K562 (cell line): ENCODE measurements at regions not wholly inside any gene's neighbourhood (a gene's known extent, or its start where the extent isn't known, plus 50 kb on each side); places are given as distances from the start of the nearest gene placed in this dataset.

Experiments
- ATAC-seq: fragments of 200-7000 bp; cut with Tn5 transposase; 3 replicates; pipeline ENCODE4 v1.9.1; 2020; ENCODE audit warnings: moderate library complexity
- BruUV-seq: library from RNA; stranded (reverse); fragments of 400-500 nt; replicated peaks from 2 replicates; lab custom pipeline; 2021; lab: Mats Ljungman, UMichigan
- CTCF ChIA-PET: fragments of 300-600 bp; formaldehyde crosslinking; extraction: SDS; loops from one replicate; lab custom pipeline; 2021; ENCODE audit warnings: low intra/inter-chr PET ratio; lab: Yijun Ruan, JAX
- POLR2A ChIA-PET: fragments of 300-600, 350-650 bp; sonication (Branson Sonifier 250); formaldehyde crosslinking; extraction: SDS; loops from one replicate; lab custom pipeline; 2021; ENCODE audit warnings: antibody characterized with exemption, inconsistent platforms; lab: Yijun Ruan, JAX
- DNase-seq, 4 experiments: peaks; one replicate each; pipeline versions ENCODE4 v3.0.0 to v3.0.0-alpha.2; 2011 to 2018; ENCODE audit warnings: low spot score in 3 of 4, mixed read lengths in 3 of 4; ENCODE audit errors: extremely low read depth in 1 of 4
- FAIRE-seq: peaks from 2 replicates; lab custom pipeline; 2011; peaks lifted over from hg19 to GRCh38; lab: Jason Lieb, UNC
- H2AFZ ChIP-seq: 2 replicates; pipeline ENCODE4 v1.6.0; 2011; ENCODE audit warnings: low read depth, low read length, control low read depth, inconsistent platforms
- H3K27ac ChIP-seq: fragments of 200-600 bp; 3 replicates; pipeline ENCODE4 v1.8.0; 2011; ENCODE audit warnings: low read depth, mild to moderate bottlenecking, control low read depth, inconsistent platforms, low read length, moderate library complexity, mixed read lengths; ENCODE audit errors: extremely low read depth
- H3K27me3 ChIP-seq, 2 experiments: fragments of 300-600 bp in 1 of 2; 2 replicates in 1 of 2; 3 replicates in 1 of 2; pipeline versions ENCODE4 v1.6.0 to v1.8.0; 2011; ENCODE audit warnings: inconsistent platforms in 2 of 2, low read length in 2 of 2, mild to moderate bottlenecking in 1 of 2, mixed read lengths in 1 of 2, moderate library complexity in 1 of 2; ENCODE audit not compliant: control insufficient read depth in 2 of 2, insufficient read depth in 2 of 2
- H3K36me3 ChIP-seq: fragments of 300-600 bp; 3 replicates; pipeline ENCODE4 v1.8.0; 2011; ENCODE audit warnings: mild to moderate bottlenecking, low read length, inconsistent platforms; ENCODE audit not compliant: control insufficient read depth, insufficient read depth
- H3K4me1 ChIP-seq, 2 experiments: fragments of 200-600 bp in 1 of 2; replicated peaks in 1 of 2; 2 replicates in 1 of 2; 3 replicates in 1 of 2; pipeline versions ENCODE4 v1.5.1 to v1.8.0; 2011; ENCODE audit warnings: inconsistent platforms in 2 of 2, low read length in 2 of 2, mild to moderate bottlenecking in 1 of 2, mixed read lengths in 1 of 2, moderate library complexity in 1 of 2; ENCODE audit not compliant: control insufficient read depth in 2 of 2, insufficient read depth in 2 of 2
- H3K4me2 ChIP-seq: 2 replicates; pipeline ENCODE4 v1.6.1; 2011; ENCODE audit warnings: low read length, control low read depth, inconsistent platforms, mixed read lengths; ENCODE audit not compliant: insufficient read depth
- H3K4me3 ChIP-seq: fragments of 200-600 bp; sonication (generic), shearing (Covaris generic); 2 replicates; pipeline ENCODE4 v1.5.1; 2016; ENCODE audit warnings: control low read depth, inconsistent platforms
- H3K79me2 ChIP-seq: fragments of 200-600 bp; 3 replicates; pipeline ENCODE4 v1.8.0; 2011; ENCODE audit warnings: low read length, inconsistent platforms; ENCODE audit not compliant: control insufficient read depth, insufficient read depth
- H3K9ac ChIP-seq, 2 experiments: 2 replicates each; pipeline versions ENCODE4 v1.6.0 to v1.6.1; 2011; ENCODE audit warnings: low read depth in 2 of 2, low read length in 2 of 2, control low read depth in 1 of 2, inconsistent platforms in 1 of 2, mild to moderate bottlenecking in 1 of 2, mixed read lengths in 1 of 2; ENCODE audit not compliant: insufficient read depth in 1 of 2
- H3K9me1 ChIP-seq: one replicate; pipeline ENCODE4 v1.6.0; 2011; ENCODE audit warnings: inconsistent platforms, mild to moderate bottlenecking, low read length, moderate library complexity; ENCODE audit not compliant: control insufficient read depth, insufficient read depth
- H3K9me3 ChIP-seq: replicated peaks from 2 replicates; pipeline ENCODE4 v1.5.1; 2011; ENCODE audit warnings: low read depth, low read length, inconsistent platforms; ENCODE audit not compliant: control insufficient read depth, insufficient read depth
- H4K20me1 ChIP-seq: replicated peaks from 2 replicates; pipeline ENCODE4 v1.6.1; 2011; ENCODE audit warnings: low read length, inconsistent platforms, mixed read lengths; ENCODE audit not compliant: control insufficient read depth, insufficient read depth
- ARID1B ChIP-seq: fragments of 450-650 bp; IDR thresholded peaks from 2 replicates; pipeline ENCODE4 v1.6.1; 2016; ENCODE audit warnings: antibody characterized with exemption, mild to moderate bottlenecking, inconsistent platforms
- CBX2 ChIP-seq: fragments of 200-600 bp; sonication (generic); IDR thresholded peaks from one replicate; pipeline ENCODE4 v1.6.1; 2012; ENCODE audit warnings: mild to moderate bottlenecking, low read length, inconsistent platforms; ENCODE audit not compliant: insufficient read depth, poor library complexity, severe bottlenecking
- CSDE1 ChIP-seq, 2 experiments: fragments of 450-650 bp; IDR thresholded peaks; 2 replicates each; pipeline ENCODE4 v1.6.1; 2016; ENCODE audit warnings: mild to moderate bottlenecking in 1 of 2
- IFI16 ChIP-seq: fragments of 250-450 bp; sonication (Bioruptor Pico); IDR thresholded peaks from 2 replicates; pipeline ENCODE4 v2.1.2; 2022; ENCODE audit warnings: mild to moderate bottlenecking, inconsistent platforms
- MEIS2 ChIP-seq: fragments of 450-650 bp; IDR thresholded peaks from 2 replicates; pipeline ENCODE4 v1.6.1; 2014; ENCODE audit warnings: mild to moderate bottlenecking; ENCODE audit not compliant: partially characterized antibody
- RB1 ChIP-seq: fragments of 450-650 bp; IDR thresholded peaks from 2 replicates; pipeline ENCODE4 v1.6.1; 2017; ENCODE audit warnings: low read depth, mild to moderate bottlenecking
- RCOR1 ChIP-seq, 2 experiments: IDR thresholded peaks; 2 replicates each; pipeline ENCODE4 v1.6.1; 2012; ENCODE audit warnings: low read depth in 2 of 2, low read length in 2 of 2, borderline replicate concordance in 1 of 2, improper control_type of control experiment in 1 of 2
- SREBF2 ChIP-seq: sonication (generic); formaldehyde crosslinking; IDR thresholded peaks from 2 replicates; pipeline ENCODE4 v1.4.0; 2020; ENCODE audit warnings: mild to moderate bottlenecking, missing genetic modification reagents
- STAT5A ChIP-seq: IDR thresholded peaks from 2 replicates; pipeline ENCODE4 v1.6.1; 2012; ENCODE audit warnings: low read length, inconsistent platforms, borderline replicate concordance
- TFAM ChIP-seq: fragments of 250-450 bp; sonication (Bioruptor Pico); conservative IDR thresholded peaks from 2 replicates; pipeline ENCODE4 v1.5.0; 2021; ENCODE audit warnings: mild to moderate bottlenecking, moderate library complexity
- ZNF143 ChIP-seq: sonication (generic); formaldehyde crosslinking; IDR thresholded peaks from 2 replicates; pipeline ENCODE4 v1.9.0; 2022; ENCODE audit warnings: mild to moderate bottlenecking, missing genetic modification reagents
- ZNF589 ChIP-seq: fragments of 200-800 bp; sonication (Bioruptor generic); IDR thresholded peaks from 2 replicates; pipeline ENCODE4 v1.6.1; 2016; ENCODE audit warnings: low read depth, missing genetic modification characterization, missing compliant biosample characterization
- ZNF76 ChIP-seq: fragments of 250-450 bp; sonication (Bioruptor Pico); IDR thresholded peaks from 2 replicates; pipeline ENCODE4 v1.4.0; 2020; ENCODE audit warnings: mild to moderate bottlenecking, moderate library complexity, borderline replicate concordance
- WGBS: fragments of 100-300 bp; shearing (Covaris generic); methylation state at CpG from one replicate; pipeline ENCODE4 v1.1.6; 2016; ENCODE audit warnings: low coverage, mixed read lengths; ENCODE audit not compliant: insufficient coverage; ENCODE audit errors: missing lambda C conversion rate; 5-methylcytosine and 5-hydroxymethylcytosine counted together
- in situ Hi-C: fragments of 300-500 bp; cut with MboI; formaldehyde crosslinking; loops from 4 replicates; pipeline ENCODE4 v1.15.0; 2018; ENCODE audit warnings: inconsistent platforms, mixed read lengths
- intact Hi-C: fragments of 100-400 bp; cut with micrococcal nuclease; formaldehyde crosslinking; loops from 2 replicates; pipeline ENCODE4 v1.14.2; 2022
- TF ChIP-seq, protein P1 (sequence below): fragments of 250-450 bp; sonication (Bioruptor Pico); IDR thresholded peaks from 2 replicates; pipeline ENCODE4 v1.4.0; 2020; ENCODE audit warnings: mild to moderate bottlenecking
- TF ChIP-seq, protein P2 (sequence below): fragments of 450-650 bp; IDR thresholded peaks from 2 replicates; pipeline ENCODE4 v1.6.1; 2016; ENCODE audit warnings: low read depth

DNA sequence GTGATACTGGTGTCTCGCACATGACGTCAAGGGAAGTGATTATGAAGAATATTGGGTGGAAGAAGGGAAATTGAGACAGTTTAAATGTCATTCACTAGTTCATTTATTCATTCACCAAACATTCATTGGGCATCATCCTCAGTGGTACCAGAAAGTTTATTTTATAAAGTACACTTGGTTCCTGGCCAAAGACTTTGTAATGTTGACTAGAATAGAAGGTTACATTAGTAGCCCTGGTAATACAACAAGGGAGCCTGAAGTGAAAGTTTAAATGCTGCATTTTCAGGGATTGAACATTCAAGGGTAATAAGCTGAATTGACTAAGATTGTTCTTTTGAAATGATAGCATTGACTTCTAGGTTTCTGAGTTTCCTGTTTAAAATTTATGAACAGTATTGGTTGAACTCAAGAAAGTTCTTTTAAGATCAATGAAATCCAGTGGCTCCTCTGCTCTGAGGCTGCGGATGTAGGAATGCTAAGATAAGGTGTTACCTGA, 236.8 kb upstream of the BTG1 start:
- no peak overlapping the region for H3K4me3 ChIP-seq
- H3K27me3 ChIP-seq, result no peaks in the 10 kb centered on the region
- no peaks in the 10 kb centered on the region for H3K9me3 ChIP-seq
- CTCF ChIA-PET, result no interaction called here
- H2AFZ ChIP-seq, result no peak overlapping the region
- POLR2A ChIA-PET, result interaction anchor here (0.9 kb wide), 1 partner anchor 9 kb away, joined by 3 read pairs; no protein-coding TSS in a partner anchor
- in situ Hi-C loops (no loop called here), intact Hi-C loops (no loop called here)
- H3K9me1 ChIP-seq, result no peaks in the 10 kb centered on the region
- no peaks in the 10 kb centered on the region for H3K79me2 ChIP-seq
- H3K36me3 ChIP-seq, result no peaks in the 10 kb centered on the region
- no peaks in the 10 kb centered on the region for H4K20me1 ChIP-seq
- WGBS, result 72% methylated on average over 3 of the region's 3 CpGs
- no peak overlapping the region for H3K4me2 ChIP-seq
- DNase-seq (no peak), ATAC-seq (no peak), FAIRE-seq (no peak)
- H3K4me1 ChIP-seq, result peaks cover 3 to 20% of the 10 kb centered on the region in 2 experiments; a peak in 3 of 5 replicates
- BruUV-seq, result no TSS peak
- H3K9ac ChIP-seq, result no peak overlapping the region
- no peak overlapping the region for H3K27ac ChIP-seq
- no peak for TF ChIP-seq CBX2
- no peak for TF ChIP-seq RCOR1 (IDR thresholded peaks at IDR 0.05; ENCODE audit: borderline replicate concordance in 1 of 2, low read depth in 2 of 2, low read length in 2 of 2)
- no peak for TF ChIP-seq STAT5A
- TF ChIP-seq CSDE1 (IDR thresholded peaks at IDR 0.05), result no peak
- TF ChIP-seq MEIS2, result no peak
- no peak for TF ChIP-seq IFI16 (CRISPR knock-in tag)
- TF ChIP-seq ZNF143, result no peak
- TF ChIP-seq, protein P1, sequence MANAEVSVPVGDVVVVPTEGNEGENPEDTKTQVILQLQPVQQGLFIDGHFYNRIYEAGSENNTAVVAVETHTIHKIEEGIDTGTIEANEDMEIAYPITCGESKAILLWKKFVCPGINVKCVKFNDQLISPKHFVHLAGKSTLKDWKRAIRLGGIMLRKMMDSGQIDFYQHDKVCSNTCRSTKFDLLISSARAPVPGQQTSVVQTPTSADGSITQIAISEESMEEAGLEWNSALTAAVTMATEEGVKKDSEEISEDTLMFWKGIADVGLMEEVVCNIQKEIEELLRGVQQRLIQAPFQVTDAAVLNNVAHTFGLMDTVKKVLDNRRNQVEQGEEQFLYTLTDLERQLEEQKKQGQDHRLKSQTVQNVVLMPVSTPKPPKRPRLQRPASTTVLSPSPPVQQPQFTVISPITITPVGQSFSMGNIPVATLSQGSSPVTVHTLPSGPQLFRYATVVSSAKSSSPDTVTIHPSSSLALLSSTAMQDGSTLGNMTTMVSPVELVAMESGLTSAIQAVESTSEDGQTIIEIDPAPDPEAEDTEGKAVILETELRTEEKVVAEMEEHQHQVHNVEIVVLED, result no peak
- TF ChIP-seq SREBF2 (CRISPR knock-in tag), result no peak
- no peak for TF ChIP-seq ARID1B
- TF ChIP-seq, protein P2, sequence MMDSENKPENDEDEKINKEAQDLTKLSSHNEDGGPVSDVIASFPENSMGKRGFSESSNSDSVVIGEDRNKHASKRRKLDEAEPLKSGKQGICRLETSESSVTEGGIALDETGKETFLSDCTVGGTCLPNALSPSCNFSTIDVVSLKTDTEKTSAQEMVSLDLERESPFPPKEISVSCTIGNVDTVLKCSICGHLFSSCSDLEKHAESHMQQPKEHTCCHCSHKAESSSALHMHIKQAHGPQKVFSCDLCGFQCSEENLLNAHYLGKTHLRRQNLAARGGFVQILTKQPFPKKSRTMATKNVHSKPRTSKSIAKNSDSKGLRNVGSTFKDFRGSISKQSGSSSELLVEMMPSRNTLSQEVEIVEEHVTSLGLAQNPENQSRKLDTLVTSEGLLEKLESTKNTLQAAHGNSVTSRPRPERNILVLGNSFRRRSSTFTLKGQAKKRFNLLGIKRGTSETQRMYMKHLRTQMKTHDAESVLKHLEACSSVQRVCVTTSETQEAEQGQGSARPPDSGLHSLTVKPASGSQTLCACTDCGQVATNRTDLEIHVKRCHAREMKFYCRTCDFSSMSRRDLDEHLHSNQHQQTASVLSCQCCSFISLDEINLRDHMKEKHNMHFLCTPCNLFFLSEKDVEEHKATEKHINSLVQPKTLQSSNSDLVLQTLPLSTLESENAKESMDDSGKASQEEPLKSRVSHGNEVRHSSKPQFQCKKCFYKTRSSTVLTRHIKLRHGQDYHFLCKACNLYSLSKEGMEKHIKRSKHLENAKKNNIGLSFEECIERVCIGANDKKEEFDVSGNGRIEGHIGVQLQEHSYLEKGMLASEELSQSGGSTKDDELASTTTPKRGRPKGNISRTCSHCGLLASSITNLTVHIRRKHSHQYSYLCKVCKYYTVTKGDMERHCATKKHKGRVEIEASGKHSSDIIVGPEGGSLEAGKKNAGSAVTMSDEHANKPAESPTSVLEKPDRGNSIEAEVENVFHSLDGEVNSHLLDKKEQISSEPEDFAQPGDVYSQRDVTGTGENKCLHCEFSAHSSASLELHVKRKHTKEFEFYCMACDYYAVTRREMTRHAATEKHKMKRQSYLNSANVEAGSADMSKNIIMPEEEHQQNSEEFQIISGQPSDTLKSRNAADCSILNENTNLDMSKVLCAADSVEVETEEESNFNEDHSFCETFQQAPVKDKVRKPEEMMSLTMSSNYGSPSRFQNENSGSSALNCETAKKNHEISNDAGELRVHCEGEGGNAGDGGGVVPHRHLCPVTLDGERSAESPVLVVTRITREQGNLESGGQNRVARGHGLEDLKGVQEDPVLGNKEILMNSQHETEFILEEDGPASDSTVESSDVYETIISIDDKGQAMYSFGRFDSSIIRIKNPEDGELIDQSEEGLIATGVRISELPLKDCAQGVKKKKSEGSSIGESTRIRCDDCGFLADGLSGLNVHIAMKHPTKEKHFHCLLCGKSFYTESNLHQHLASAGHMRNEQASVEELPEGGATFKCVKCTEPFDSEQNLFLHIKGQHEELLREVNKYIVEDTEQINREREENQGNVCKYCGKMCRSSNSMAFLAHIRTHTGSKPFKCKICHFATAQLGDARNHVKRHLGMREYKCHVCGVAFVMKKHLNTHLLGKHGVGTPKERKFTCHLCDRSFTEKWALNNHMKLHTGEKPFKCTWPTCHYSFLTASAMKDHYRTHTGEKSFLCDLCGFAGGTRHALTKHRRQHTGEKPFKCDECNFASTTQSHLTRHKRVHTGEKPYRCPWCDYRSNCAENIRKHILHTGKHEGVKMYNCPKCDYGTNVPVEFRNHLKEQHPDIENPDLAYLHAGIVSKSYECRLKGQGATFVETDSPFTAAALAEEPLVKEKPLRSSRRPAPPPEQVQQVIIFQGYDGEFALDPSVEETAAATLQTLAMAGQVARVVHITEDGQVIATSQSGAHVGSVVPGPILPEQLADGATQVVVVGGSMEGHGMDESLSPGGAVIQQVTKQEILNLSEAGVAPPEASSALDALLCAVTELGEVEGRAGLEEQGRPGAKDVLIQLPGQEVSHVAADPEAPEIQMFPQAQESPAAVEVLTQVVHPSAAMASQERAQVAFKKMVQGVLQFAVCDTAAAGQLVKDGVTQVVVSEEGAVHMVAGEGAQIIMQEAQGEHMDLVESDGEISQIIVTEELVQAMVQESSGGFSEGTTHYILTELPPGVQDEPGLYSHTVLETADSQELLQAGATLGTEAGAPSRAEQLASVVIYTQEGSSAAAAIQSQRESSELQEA, result no peak
- TF ChIP-seq ZNF76 (CRISPR knock-in tag), result no peak
- TF ChIP-seq ZNF589 (CRISPR knock-in tag), result no peak
- no peak for TF ChIP-seq TFAM (CRISPR knock-in tag)
- TF ChIP-seq RB1, result no peak
